Stomach (tissue), 4 donors: ENCODE measurements at regions not wholly inside any gene's neighbourhood (a gene's known extent, or its start where the extent isn't known, plus 50 kb on each side); places are given as distances from the start of the nearest gene placed in this dataset.

Experiments
- POLR2A ChIP-seq, 4 donors: fragments of 450-650 bp; IDR thresholded peaks; one replicate each; pipeline ENCODE4 v1.6.1; 2016; ENCODE audit warnings: antibody characterized with exemption in 4 of 4, control low read depth in 2 of 4, mild to moderate bottlenecking in 1 of 4, moderate library complexity in 1 of 4
- TF ChIP-seq, protein P1 (sequence below), 7 experiments: fragments of 450-650 bp in 4 of 7; fragments of 200-600 bp in 3 of 7; sonication (generic) in 3 of 7; IDR thresholded peaks; one replicate each; pipeline ENCODE4 v1.5.1; 2016 to 2019; ENCODE audit warnings: antibody characterized with exemption in 7 of 7, control low read depth in 2 of 7, mild to moderate bottlenecking in 1 of 7

DNA sequence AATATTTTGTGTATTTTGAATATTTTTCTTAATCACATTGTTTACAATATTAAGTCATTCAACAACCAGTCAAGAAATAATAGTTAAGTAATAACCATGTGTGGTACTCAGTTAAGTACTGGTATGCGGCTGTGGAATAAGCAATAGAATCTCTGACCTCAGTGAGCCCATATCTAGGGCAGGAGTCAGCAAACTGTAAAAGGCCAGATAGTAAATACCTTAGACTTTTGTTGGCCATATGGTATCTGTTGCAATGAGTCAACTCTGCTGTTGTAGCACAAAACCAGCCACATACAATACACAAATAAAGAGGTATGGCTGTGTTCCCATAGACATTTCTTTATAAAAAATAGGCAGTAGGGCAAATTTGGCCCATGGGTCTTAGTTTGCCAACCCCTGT is 311.6 kb upstream of the SEMA3A start:
- no peak for TF ChIP-seq POLR2A (IDR thresholded peaks at IDR 0.05)
- TF ChIP-seq, protein P1, sequence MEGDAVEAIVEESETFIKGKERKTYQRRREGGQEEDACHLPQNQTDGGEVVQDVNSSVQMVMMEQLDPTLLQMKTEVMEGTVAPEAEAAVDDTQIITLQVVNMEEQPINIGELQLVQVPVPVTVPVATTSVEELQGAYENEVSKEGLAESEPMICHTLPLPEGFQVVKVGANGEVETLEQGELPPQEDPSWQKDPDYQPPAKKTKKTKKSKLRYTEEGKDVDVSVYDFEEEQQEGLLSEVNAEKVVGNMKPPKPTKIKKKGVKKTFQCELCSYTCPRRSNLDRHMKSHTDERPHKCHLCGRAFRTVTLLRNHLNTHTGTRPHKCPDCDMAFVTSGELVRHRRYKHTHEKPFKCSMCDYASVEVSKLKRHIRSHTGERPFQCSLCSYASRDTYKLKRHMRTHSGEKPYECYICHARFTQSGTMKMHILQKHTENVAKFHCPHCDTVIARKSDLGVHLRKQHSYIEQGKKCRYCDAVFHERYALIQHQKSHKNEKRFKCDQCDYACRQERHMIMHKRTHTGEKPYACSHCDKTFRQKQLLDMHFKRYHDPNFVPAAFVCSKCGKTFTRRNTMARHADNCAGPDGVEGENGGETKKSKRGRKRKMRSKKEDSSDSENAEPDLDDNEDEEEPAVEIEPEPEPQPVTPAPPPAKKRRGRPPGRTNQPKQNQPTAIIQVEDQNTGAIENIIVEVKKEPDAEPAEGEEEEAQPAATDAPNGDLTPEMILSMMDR (IDR thresholded peaks at IDR 0.05): no peak
